Smooth muscle cell (in vitro differentiated cells): ENCODE measurements at regions not wholly inside any gene's neighbourhood (a gene's known extent, or its start where the extent isn't known, plus 50 kb on each side); places are given as distances from the start of the nearest gene placed in this dataset.
"Not testable (repeated sequence)": the region's sequence is repeated elsewhere in the genome, so short reads cannot be mapped to it uniquely, and the experiment has no call there.

Experiments
- DNase-seq: peaks from one replicate; lab custom pipeline; 2025; ENCODE audit not compliant: unreplicated experiment; lab: John Stamatoyannopoulos, UW
- H2AFZ ChIP-seq: fragments of 200-600 bp; sonication (generic); 2 replicates; pipeline ENCODE4 v1.6.0; 2016; ENCODE audit warnings: antibody characterized with exemption, low read depth, mild to moderate bottlenecking
- H3F3A ChIP-seq: fragments of 200-600 bp; sonication (generic); 2 replicates; pipeline ENCODE4 v1.6.0; 2017; ENCODE audit warnings: antibody characterized with exemption, low read depth
- H3K27ac ChIP-seq: fragments of 200-600 bp; sonication (generic); 2 replicates; pipeline ENCODE4 v1.5.1; 2016; ENCODE audit warnings: low read depth, mild to moderate bottlenecking
- H3K27me3 ChIP-seq: fragments of 200-600 bp; sonication (generic); 2 replicates; pipeline ENCODE4 v1.6.1; 2016; ENCODE audit warnings: low read depth, mild to moderate bottlenecking
- H3K36me3 ChIP-seq: fragments of 200-600 bp; sonication (generic); 2 replicates; pipeline ENCODE4 v1.5.1; 2016; ENCODE audit warnings: low read depth
- H3K4me1 ChIP-seq: fragments of 200-600 bp; sonication (generic); 2 replicates; pipeline ENCODE4 v1.5.1; 2016; ENCODE audit warnings: low read depth
- H3K4me2 ChIP-seq: fragments of 200-600 bp; sonication (generic); 2 replicates; pipeline ENCODE4 v1.6.0; 2016; ENCODE audit warnings: mild to moderate bottlenecking
- H3K4me3 ChIP-seq: fragments of 200-600 bp; sonication (generic); 2 replicates; pipeline ENCODE4 v1.5.1; 2016; ENCODE audit warnings: mild to moderate bottlenecking
- H3K79me2 ChIP-seq: fragments of 200-600 bp; sonication (generic); 2 replicates; pipeline ENCODE4 v1.6.0; 2016; ENCODE audit warnings: low read depth, mild to moderate bottlenecking
- H3K9ac ChIP-seq: fragments of 200-600 bp; sonication (generic); 2 replicates; pipeline ENCODE4 v1.6.0; 2016; ENCODE audit warnings: low read depth
- H3K9me3 ChIP-seq: fragments of 200-600 bp; sonication (generic); replicated peaks from 2 replicates; pipeline ENCODE4 v1.5.1; 2016; ENCODE audit warnings: low read depth
- H4K20me1 ChIP-seq: fragments of 200-600 bp; sonication (generic); 2 replicates; pipeline ENCODE4 v1.6.0; 2016; ENCODE audit warnings: low read depth
- CTCF ChIP-seq: fragments of 200-600 bp; sonication (generic); IDR thresholded peaks from 2 replicates; pipeline ENCODE4 v1.5.1; 2017; ENCODE audit warnings: borderline replicate concordance, mild to moderate bottlenecking, antibody characterized with exemption; ENCODE audit not compliant: insufficient read depth, poor library complexity, severe bottlenecking
- WGBS: methylation state at CpG from one replicate; pipeline ENCODE4 v1.1.7; 2016; ENCODE audit warnings: low lambda C conversion rate; 5-methylcytosine and 5-hydroxymethylcytosine counted together

DNA sequence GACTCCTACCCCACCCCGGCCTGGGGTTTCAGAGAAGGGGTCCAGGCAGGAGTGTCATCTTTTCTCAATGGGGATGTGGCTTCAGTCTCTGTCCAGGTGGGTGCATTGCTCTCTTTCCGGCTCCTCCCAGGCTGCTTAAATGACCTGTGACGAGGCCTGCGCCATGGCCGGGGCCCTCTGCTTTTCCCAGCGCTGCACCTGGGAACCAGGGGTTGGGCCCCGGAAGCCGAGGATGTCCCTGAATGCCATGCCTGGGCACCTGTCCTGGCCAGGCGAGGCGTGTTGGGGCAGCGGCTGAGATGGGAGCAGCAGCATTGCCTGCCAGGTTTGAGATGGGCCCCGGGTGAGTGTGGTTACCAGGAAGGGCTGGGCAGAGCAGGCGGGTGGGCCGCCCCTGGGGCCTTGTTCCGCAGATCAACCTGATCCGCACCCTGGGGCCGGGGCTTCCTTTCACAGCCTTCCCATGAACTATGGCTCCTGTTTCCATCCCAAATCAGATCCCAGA is 147.4 kb downstream of the SEC14L1 start:
- peaks cover 26% of the 10 kb centered on the region for H3F3A ChIP-seq
- no peak for TF ChIP-seq CTCF
- H3K4me3 ChIP-seq: no peak overlapping the region
- H3K27ac ChIP-seq: peak overlapping the region; percentile 97
- DNase-seq: no peak
- peaks cover 3% of the 10 kb centered on the region for H3K79me2 ChIP-seq
- H3K4me1 ChIP-seq: peaks cover 26% of the 10 kb centered on the region
- no peaks in the 10 kb centered on the region for H4K20me1 ChIP-seq
- no peaks in the 10 kb centered on the region for H3K36me3 ChIP-seq
- no peaks in the 10 kb centered on the region for H3K9me3 ChIP-seq
- H3K9ac ChIP-seq: peak overlapping the region; percentile 53
- peak overlapping the region; percentile 80 for H3K4me2 ChIP-seq
- H2AFZ ChIP-seq: no peak overlapping the region
- no peaks in the 10 kb centered on the region for H3K27me3 ChIP-seq
- WGBS: 88% methylated on average over 17 of the region's 17 CpGs

GRCh38 chr17:77290759-77291558 is 150.2 kb downstream of the SEC14L1 start:
- not testable (repeated sequence) for H2AFZ ChIP-seq, H3K79me2 ChIP-seq, H3K36me3 ChIP-seq, H3K27me3 ChIP-seq, H3K4me2 ChIP-seq, H3K4me3 ChIP-seq, H3K9ac ChIP-seq, DNase-seq, H3K9me3 ChIP-seq, H3K27ac ChIP-seq, H4K20me1 ChIP-seq
- WGBS: 97% methylated on average over 20 of the region's 20 CpGs
- Histone ChIP-seq H3K4me1 (peaks cover 25% of the 10 kb centered on the region), H3F3A (peaks cover 19% of the 10 kb centered on the region)

- no peak overlapping the region for H3K27ac ChIP-seq
Observed at GRCh38 chr17:77291591-77292386, 151.0 kb downstream of the SEC14L1 start.

More at GRCh38 chr17:77291591-77292386, 151.0 kb downstream of the SEC14L1 start:
- no peaks in the 10 kb centered on the region for H4K20me1 ChIP-seq
- no peaks in the 10 kb centered on the region for H3K36me3 ChIP-seq
- H3F3A ChIP-seq: peaks cover 11% of the 10 kb centered on the region
- H3K9ac ChIP-seq: no peak overlapping the region
- TF ChIP-seq CTCF: no peak
- H3K4me3 ChIP-seq: no peak overlapping the region
- no peak overlapping the region for H3K4me2 ChIP-seq
- WGBS: 94% methylated on average over 18 of the region's 18 CpGs
- no peak for DNase-seq
- no peaks in the 10 kb centered on the region for H3K9me3 ChIP-seq
- no peaks in the 10 kb centered on the region for H3K27me3 ChIP-seq
- H2AFZ ChIP-seq: no peak overlapping the region
- peaks cover 3% of the 10 kb centered on the region for H3K79me2 ChIP-seq
- H3K4me1 ChIP-seq: peaks cover 18% of the 10 kb centered on the region
